A673 (cell line): ENCODE measurements at regions not wholly inside any gene's neighbourhood (a gene's known extent, or its start where the extent isn't known, plus 50 kb on each side); places are given as distances from the start of the nearest gene placed in this dataset.

Experiments used
- BruUV-seq: library from RNA; stranded (reverse); fragments of 400-500 nt; replicated peaks from 2 replicates; lab custom pipeline; 2021; lab: Mats Ljungman, UMichigan
- CTCF ChIA-PET: fragments of 300-600 bp; sonication (Branson Sonifier 250); formaldehyde crosslinking; loops from one replicate; lab custom pipeline; 2022; ENCODE audit warnings: antibody characterized with exemption; lab: Charles Lee
- POLR2A ChIA-PET: fragments of 300-600 bp; sonication (Branson Sonifier 250); formaldehyde crosslinking; loops from one replicate; lab custom pipeline; 2022; ENCODE audit warnings: antibody characterized with exemption; ENCODE audit not compliant: low non-redundant PET; lab: Charles Lee
- DNase-seq: peaks from one replicate; pipeline ENCODE4 v3.0.0-alpha.2; 2015; ENCODE audit warnings: low spot score
- H3K27ac ChIP-seq: fragments of 200-600 bp; sonication (generic); 2 replicates; pipeline ENCODE4 v1.5.1; 2016; ENCODE audit warnings: mixed run types, low read depth, mild to moderate bottlenecking, mixed read lengths, antibody characterized with exemption, low read length; ENCODE audit not compliant: poor library complexity, severe bottlenecking
- H3K27me3 ChIP-seq: fragments of 200-600 bp; sonication (generic); replicated peaks from 2 replicates; pipeline ENCODE4 v1.6.1; 2017; ENCODE audit warnings: mixed run types, low read depth, mild to moderate bottlenecking, mixed read lengths, antibody characterized with exemption, low read length; ENCODE audit not compliant: insufficient read depth, poor library complexity
- H3K36me3 ChIP-seq: fragments of 200-600 bp; sonication (generic); 2 replicates; pipeline ENCODE4 v1.6.1; 2016; ENCODE audit warnings: mixed run types, mild to moderate bottlenecking, mixed read lengths, antibody characterized with exemption, low read length; ENCODE audit not compliant: insufficient read depth, poor library complexity, severe bottlenecking
- H3K4me1 ChIP-seq: fragments of 200-600 bp; sonication (generic); 2 replicates; pipeline ENCODE4 v1.6.1; 2017; ENCODE audit warnings: mixed run types, mild to moderate bottlenecking, mixed read lengths, antibody characterized with exemption, low read length; ENCODE audit not compliant: insufficient read depth, poor library complexity, severe bottlenecking
- H3K4me3 ChIP-seq: fragments of 200-600 bp; sonication (generic); 2 replicates; pipeline ENCODE4 v1.5.1; 2016; ENCODE audit warnings: low read depth, mixed run types, mild to moderate bottlenecking, mixed read lengths, low read length; ENCODE audit not compliant: poor library complexity, severe bottlenecking
- H3K9me3 ChIP-seq: fragments of 200-600 bp; sonication (generic); 2 replicates; pipeline ENCODE4 v1.6.1; 2016; ENCODE audit warnings: mixed run types, low read depth, mild to moderate bottlenecking, mixed read lengths, antibody characterized with exemption, low read length; ENCODE audit not compliant: poor library complexity, severe bottlenecking
- CTCF ChIP-seq: fragments of 300-800, 200-600 bp; sonication (generic); conservative IDR thresholded peaks from 2 replicates; pipeline ENCODE4 v1.5.1; 2017; ENCODE audit warnings: low read depth, mild to moderate bottlenecking, antibody characterized with exemption, low read length, moderate library complexity, mixed read lengths
- EZH2 ChIP-seq: fragments of 200-600 bp; sonication (generic); IDR thresholded peaks from 2 replicates; pipeline ENCODE4 v1.6.1; 2017; ENCODE audit warnings: borderline replicate concordance, low read depth, mild to moderate bottlenecking, mixed read lengths, antibody characterized with exemption, low read length; ENCODE audit not compliant: poor library complexity, severe bottlenecking
- intact Hi-C: fragments of 100-400 bp; cut with micrococcal nuclease; formaldehyde crosslinking; loops from one replicate; pipeline ENCODE4 v1.10.0; 2022; ENCODE audit not compliant: unreplicated experiment

DNA sequence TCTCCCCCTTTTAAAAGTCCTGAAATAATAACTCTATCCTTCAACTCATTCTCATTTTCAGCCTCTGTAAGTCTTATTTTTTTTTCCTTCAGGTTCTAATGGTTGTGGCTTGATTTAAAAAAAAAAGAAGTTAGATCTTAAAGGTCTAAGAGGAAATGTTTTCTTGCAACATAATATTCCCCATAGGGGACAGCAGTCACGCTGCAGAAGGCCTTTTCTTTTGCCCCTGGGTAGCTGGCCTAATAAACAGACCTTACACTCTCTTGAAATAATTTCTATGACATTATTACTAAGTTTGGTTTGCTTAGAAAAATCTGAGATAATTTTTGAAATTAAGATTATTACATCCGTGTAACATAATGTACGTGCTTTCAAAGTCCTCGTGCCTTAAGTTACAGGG lies 564.1 kb upstream of the SPANXN1 start:
- POLR2A ChIA-PET: no interaction called here
- Histone ChIP-seq H3K4me1 (no peaks in the 10 kb centered on the region), H3K36me3 (no peaks in the 10 kb centered on the region), H3K27ac (no peak overlapping the region), H3K9me3 (peaks cover 26% of the 10 kb centered on the region), H3K27me3 (no peaks in the 10 kb centered on the region), H3K4me3 (no peak overlapping the region)
- CTCF ChIA-PET: no interaction called here
- DNase-seq: no peak
- no peak for TF ChIP-seq EZH2
- TF ChIP-seq CTCF: no peak
- intact Hi-C loops: no loop called here
- no TSS peak for BruUV-seq

DNA sequence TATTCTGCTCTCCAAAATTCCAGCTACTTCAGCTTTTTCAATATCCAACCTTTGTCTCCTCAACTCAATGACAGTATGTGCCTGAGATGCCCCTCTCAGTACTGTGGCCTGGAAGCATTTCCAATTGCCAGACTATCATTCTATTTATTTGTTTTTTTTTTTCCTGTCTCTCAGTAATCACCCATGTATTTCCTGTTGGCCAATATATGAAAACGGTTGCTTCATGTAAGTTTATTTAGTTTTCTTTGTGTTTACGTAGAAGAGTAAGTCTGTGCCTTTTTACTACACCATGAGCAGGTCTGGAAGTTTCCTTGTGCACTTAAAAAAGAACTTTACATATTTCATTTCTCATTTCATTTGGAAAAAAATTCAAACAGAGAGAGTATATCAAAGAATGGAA lies 537.5 kb upstream of the SPANXN1 start:
- CTCF ChIA-PET: no interaction called here

GRCh38 chrX:144715337-144715736 lies 532.0 kb upstream of the SPANXN1 start:
- Histone ChIP-seq H3K4me3 (no peak overlapping the region), H3K4me1 (no peaks in the 10 kb centered on the region), H3K9me3 (no peaks in the 10 kb centered on the region), H3K27me3 (no peaks in the 10 kb centered on the region), H3K27ac (no peak overlapping the region), H3K36me3 (no peaks in the 10 kb centered on the region)
- no TSS peak for BruUV-seq
- CTCF ChIA-PET: no interaction called here
- intact Hi-C loops: no loop called here
- no peak for TF ChIP-seq EZH2
- no peak for TF ChIP-seq CTCF
- DNase-seq: no peak
- POLR2A ChIA-PET: no interaction called here

More for the DNA sequence above, 537.5 kb upstream of the SPANXN1 start:
- Histone ChIP-seq H3K4me3 (no peak overlapping the region), H3K27me3 (no peaks in the 10 kb centered on the region), H3K9me3 (no peaks in the 10 kb centered on the region), H3K27ac (no peak overlapping the region), H3K36me3 (no peaks in the 10 kb centered on the region), H3K4me1 (no peaks in the 10 kb centered on the region)
- BruUV-seq: no TSS peak
- intact Hi-C loops: no loop called here
- POLR2A ChIA-PET: no interaction called here
- no peak for DNase-seq
- TF ChIP-seq CTCF (no peak), EZH2 (no peak)
